HG03175 (cell line): ENCODE measurements at regions not wholly inside any gene's neighbourhood (a gene's known extent, or its start where the extent isn't known, plus 50 kb on each side); places are given as distances from the start of the nearest gene placed in this dataset.

ENCODE experiments used
- ATAC-seq: cut with Tn5 transposase; IDR thresholded peaks from one replicate; pipeline ENCODE4 v1.9.1; 2021; ENCODE audit warnings: mild to moderate bottlenecking, moderate library complexity; ENCODE audit not compliant: unreplicated experiment

GRCh38 chr2:176669398-176670174, 400.3 kb downstream of the MTX2 start:
- no peak for ATAC-seq

GRCh38 chr2:176675271-176675949, 406.2 kb downstream of the MTX2 start:
- no peak for ATAC-seq

GRCh38 chr2:176677746-176678265, 408.6 kb downstream of the MTX2 start:
- no peak for ATAC-seq

GRCh38 chr2:176678571-176678970, 409.3 kb downstream of the MTX2 start:
- no peak for ATAC-seq

GRCh38 chr2:176679061-176679669, 409.9 kb downstream of the MTX2 start:
- ATAC-seq: no peak

- no peak for ATAC-seq
Measured at GRCh38 chr2:176680916-176681516, 411.8 kb downstream of the MTX2 start.

- ATAC-seq: no peak
Measured at GRCh38 chr2:176681584-176682115, 412.4 kb downstream of the MTX2 start.

GRCh38 chr2:176682278-176682677, 413.0 kb downstream of the MTX2 start:
- no peak for ATAC-seq

- ATAC-seq: no peak
Measured at GRCh38 chr2:176683618-176684111, 414.4 kb downstream of the MTX2 start.

GRCh38 chr2:176685908-176686307, 416.7 kb downstream of the MTX2 start:
- no peak for ATAC-seq

- no peak for ATAC-seq
Measured at GRCh38 chr2:176686328-176686727, 417.1 kb downstream of the MTX2 start.

- ATAC-seq: no peak
Measured at GRCh38 chr2:176687342-176687741, 418.1 kb downstream of the MTX2 start.

- ATAC-seq: no peak
Measured at GRCh38 chr2:176687944-176688343, 418.7 kb downstream of the MTX2 start.

GRCh38 chr2:176689711-176690110, 420.5 kb downstream of the MTX2 start:
- no peak for ATAC-seq

GRCh38 chr2:176691471-176691870, 422.2 kb downstream of the MTX2 start:
- ATAC-seq: no peak

- no peak for ATAC-seq
Measured at GRCh38 chr2:176692533-176692932, 423.3 kb downstream of the MTX2 start.

- no peak for ATAC-seq
Measured at GRCh38 chr2:176699098-176699497, 429.9 kb downstream of the MTX2 start.

- no peak for ATAC-seq
Measured at GRCh38 chr2:176699644-176700043, 430.4 kb downstream of the MTX2 start.

GRCh38 chr2:176702131-176702530, 432.9 kb downstream of the MTX2 start:
- no peak for ATAC-seq

GRCh38 chr2:176704282-176704858, 435.1 kb downstream of the MTX2 start:
- no peak for ATAC-seq
